Stimulated activated CD4-positive, alpha-beta T cell treated with anti-CD3 and anti-CD28 coated beads, Interleukin-4, amount 100 ng/mL, for 24 hours (primary cell): ENCODE measurements at regions not wholly inside any gene's neighbourhood (a gene's known extent, or its start where the extent isn't known, plus 50 kb on each side); places are given as distances from the start of the nearest gene placed in this dataset.
"Not testable (repeated sequence)": the region's sequence is repeated elsewhere in the genome, so short reads cannot be mapped to it uniquely, and the experiment has no call there.

ENCODE experiments used
- DNase-seq: peaks from one replicate; pipeline ENCODE4 v3.0.0-alpha.2; 2020

DNA sequence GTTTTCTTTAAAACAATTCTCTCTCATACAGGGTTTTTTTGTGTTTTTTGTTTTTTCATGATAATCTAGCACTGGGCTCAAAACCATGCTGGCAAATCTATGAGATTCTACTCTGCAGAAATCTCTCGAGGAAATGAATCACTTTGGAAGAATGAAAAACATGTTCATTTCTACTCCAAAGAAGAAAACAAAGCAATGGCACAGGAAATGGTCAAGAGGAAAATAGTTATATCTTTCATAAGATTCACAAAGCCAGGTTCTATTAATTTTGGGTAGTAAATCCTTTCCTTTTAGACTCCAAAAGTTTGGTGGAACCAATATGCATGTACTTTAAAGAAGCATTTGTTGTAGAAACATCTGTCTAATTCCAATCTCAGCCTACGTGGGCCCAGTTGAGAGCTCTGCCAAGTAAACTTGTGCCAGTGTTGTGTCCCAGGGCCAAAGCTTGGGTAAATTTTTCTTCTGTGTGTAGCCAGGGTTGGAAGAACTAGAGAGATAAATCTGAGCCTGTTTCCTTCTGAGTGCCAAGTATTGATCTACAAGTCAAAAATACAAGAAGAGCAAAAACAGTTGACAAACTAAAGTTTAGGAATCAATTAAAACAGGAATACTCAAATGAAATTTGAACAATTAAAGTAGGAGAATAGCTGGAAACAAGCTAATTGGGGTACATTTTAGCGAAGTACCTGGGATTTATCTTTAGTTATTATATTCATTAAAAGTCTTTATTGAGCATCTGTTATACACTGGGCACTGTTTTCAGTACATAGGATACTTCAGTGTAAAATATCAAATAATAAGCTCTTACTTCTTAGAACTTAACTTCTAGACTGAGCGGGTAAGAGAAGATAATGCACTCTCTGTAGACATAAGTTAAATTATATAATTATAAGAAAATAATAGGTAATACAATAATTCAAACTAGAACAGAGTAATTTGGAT, 657.5 kb upstream of the NECTIN3 start:
- DNase-seq, result no peak

DNA sequence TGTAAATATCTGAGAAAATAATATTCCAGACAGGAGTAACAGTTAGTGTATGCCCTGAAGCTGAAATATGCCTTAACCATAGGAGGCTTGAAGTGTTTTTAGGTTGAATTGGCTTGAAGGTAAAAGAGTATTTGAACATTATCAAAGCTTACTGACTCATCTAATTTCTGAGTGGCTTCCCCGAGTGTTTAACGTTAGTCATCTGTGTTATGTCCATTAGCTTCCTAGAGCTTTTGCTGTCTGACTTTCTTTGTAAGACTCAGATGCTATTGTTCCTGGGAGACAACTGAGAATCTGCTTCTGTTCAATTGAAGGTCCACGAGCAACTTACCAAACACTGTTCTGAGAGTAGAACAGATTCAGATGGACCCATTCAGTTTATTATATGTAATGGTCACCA, 656.8 kb upstream of the NECTIN3 start:
- DNase-seq, result no peak

DNA sequence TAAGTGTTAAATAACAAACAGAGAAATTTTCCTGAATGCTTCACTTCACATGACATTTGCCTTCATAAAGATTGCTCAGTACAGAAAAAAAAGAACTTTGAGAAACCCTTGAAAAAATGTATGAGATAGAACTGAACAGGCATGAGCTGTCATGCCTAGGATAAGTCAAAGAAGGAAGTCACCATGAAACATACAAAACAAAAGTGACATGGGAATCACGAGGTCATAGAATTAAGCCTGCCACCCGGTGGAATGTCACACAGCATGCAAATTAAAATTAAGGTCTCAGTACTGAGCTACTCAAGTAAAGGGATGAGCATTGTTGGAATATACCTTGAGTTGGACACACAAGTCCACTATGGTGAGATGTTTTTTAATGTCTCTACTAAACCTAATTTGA, 652.5 kb upstream of the NECTIN3 start:
- no peak for DNase-seq

DNA sequence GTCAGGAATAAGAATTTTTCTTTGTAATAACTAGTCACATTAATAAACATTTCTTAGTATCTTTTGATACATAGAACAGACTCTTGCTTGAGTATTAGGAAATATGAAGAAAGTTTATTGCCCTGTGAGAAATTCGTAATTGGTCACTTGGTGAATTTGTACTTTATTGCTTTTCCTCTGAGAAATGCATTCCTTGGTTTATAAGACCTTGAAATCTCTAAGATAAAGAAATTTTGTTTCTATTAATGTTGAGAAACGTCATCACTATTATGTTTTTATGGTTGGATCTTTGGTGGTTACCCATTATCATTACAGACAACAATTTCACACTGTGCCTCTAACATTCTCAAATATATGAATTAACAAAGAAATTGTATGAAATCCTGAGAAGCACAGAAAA, 652.0 kb upstream of the NECTIN3 start:
- DNase-seq, result no peak

DNA sequence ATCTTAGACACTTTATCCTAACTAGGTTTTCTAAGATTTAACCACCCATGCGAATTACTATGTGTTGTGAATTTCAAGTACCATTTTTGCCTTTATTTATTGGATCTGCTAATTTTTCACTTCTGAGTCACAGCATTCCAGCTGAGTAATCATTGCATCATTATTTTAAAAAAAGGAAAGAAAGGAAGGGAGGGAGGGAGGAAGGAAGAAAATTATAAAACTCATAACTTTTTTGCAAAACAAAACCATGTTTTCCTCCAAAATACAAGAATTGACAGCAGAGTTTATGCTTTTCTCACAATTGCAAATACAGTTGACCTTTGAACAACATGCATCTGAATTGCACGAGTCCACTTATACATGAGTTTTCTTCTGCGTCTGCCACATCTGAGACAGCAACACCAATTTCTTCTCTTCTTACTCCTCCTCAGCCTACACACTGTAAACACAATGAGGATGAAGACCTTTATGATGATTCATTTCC, 651.4 kb upstream of the NECTIN3 start:
- DNase-seq, result no peak

DNA sequence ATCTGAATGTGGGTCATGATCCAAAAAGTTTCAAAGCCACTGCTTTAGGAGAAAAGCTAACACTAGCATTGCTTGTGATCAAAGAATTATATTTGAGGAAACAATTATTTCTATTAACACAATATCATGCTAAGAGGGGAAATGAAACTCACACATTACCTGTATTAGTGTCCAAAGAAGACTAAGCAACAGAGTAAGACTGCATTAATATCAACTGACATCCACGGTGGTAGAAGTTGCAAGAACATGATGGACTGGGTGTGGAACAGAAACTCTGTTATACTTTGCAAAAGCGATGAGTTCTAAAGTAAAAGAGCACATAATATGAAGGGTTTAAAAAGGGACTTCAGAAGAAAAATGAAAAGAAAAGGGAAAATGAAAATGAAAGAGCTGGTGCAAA, 648.3 kb upstream of the NECTIN3 start:
- no peak for DNase-seq

DNA sequence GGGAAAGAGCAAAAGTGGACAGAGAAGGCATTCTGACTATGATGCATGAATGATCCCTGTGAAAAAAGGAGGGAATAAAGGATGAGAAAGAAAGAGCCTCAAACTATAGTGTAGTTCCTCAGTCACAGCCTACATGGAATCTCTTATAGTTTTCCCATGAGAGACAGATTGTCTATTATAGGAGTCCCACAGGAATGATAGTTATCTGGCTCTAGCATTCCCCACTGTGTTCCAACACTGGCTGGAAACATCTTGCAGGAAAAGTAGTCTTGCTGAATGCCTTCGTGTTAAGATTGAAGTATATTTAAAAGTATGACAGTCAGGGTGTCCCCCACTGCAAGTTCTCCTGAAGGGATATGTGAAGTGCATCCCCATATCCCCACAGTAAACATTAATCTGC, 641.5 kb upstream of the NECTIN3 start:
- no peak for DNase-seq

DNA sequence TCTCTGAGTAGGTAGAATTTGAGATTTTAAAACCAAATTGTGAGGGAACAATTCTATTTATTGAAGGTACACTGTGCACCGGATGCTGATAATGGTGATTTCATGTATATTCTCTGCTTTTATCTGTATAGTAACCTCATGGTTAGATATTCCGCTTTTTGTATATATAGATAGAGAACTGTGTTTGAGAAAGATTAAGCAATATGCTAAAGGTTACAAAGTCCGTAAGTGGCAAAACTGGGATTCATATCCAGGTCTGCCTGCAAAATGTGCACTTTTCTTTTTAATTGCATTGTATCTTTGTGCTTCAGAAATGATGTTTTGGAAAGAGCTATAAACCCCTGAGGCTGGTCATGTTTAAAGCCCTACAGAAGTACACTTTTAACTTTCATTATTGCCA, 635.4 kb upstream of the NECTIN3 start:
- no peak for DNase-seq

DNA sequence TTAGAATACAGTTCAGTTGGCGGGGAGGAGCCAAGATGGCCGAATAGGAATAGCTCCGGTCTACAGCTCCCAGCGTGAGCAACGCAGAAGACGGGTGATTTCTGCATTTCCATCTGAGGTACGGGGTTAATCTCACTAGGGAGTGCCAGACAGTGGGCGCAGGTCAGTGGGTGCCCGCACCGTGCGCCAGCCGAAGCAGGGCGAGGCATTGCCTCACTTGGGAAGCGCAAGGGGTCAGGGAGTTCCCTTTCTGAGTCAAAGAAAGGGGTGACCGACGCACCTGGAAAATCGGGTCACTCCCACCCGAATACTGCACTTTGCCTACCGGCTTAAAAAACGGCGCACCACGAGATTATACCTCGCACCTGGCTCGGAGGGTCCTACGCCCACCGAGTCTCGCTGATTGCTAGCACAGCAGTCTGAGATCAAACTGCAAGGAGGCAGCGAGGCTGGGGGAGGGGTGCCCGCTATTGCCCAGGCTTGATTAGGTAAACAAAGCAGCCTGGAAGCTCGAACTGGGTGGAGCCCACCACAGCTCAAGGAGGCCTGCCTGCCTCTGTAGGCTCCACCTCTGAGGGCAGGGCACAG, 631.5 kb upstream of the NECTIN3 start:
- DNase-seq, result not testable (repeated sequence)

DNA sequence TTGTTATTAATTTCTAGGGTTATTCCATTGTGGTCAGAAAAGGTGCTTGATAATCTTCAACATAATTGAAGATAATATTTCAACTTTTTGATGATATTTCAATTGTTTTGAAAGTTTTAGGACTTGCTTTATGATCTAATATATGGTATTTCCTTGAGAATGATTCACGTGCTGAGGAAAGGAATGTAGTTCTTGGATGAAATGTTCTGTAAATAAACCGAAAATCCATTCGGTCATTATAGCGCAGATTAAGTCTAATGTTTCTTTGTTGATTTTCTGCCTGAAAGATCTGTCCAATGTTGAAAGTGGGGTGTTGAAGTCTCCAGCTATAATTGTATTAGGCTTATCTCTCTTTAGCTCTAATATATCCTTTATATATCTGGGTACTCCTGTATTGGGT, 617.5 kb upstream of the NECTIN3 start:
- no peak for DNase-seq

DNA sequence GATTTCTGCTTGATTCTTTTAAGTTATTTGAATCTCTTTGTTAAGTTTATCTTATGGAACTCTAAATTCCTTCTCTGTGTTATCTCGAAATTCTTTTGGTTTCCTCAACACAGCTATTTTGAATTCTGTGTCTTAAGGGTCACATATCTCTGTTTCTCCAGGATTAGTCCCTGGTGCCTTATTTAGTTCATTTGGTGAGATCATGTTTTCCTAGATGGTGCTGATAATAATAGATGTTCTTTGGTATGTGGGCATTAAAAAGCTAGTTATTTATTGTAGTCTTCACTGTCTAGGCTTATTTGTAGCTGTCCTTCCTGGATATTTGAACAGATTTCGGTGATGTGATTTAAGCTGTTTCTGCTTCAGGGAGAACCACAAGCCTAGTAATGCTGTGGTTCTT, 615.6 kb upstream of the NECTIN3 start:
- no peak for DNase-seq

DNA sequence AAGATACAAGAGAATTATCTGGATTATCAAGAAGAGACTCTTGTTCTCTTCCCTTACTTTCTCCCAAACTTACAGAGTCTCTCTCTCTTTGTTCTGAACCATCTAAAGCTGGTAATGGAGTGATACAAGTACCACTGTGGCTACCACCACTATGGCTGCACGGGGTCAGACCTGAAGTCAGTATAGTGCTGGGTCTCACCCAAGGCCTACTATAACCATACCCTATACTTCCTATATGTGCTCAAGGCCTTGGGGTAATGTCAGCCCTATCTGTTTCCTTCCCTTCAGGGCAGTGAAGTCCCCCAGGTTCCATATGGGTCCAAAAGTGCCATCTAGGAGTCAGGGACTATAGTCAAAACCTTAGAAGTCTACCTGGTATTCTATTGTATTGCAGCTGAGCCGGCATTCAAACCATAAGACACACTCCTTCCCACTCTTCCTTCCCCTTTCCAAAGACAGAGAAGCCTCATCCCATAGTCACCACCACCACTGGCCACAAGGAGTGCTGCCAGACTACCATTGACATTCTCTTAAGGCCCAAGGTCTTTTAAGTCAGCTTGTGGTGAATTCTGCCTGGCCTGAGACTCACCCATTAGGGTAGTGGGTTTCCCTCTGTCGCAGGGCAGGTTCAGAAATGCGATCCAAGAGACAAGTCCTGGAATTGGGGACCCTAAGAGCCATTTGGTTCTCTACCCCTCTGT, 615.0 kb upstream of the NECTIN3 start:
- no peak for DNase-seq

DNA sequence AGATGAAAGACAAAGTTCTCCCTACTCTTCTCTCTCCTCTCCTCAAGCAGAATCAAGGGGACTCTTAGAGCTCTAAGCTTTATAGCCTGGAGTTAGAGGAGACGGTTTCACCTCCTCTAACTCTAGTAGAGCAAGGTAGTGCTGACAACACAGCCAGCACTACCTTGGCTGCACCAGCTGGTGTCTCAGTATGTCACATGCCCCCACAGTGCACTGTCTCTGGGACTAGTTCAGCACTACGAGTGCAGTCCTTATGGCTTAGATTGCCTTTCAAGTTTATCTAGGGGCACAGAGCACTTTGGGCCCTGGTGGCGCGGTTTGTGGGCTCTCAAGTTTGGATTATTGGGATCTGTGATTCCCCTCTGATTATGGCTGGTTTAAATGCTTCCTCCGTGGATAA, 614.1 kb upstream of the NECTIN3 start:
- no peak for DNase-seq

DNA sequence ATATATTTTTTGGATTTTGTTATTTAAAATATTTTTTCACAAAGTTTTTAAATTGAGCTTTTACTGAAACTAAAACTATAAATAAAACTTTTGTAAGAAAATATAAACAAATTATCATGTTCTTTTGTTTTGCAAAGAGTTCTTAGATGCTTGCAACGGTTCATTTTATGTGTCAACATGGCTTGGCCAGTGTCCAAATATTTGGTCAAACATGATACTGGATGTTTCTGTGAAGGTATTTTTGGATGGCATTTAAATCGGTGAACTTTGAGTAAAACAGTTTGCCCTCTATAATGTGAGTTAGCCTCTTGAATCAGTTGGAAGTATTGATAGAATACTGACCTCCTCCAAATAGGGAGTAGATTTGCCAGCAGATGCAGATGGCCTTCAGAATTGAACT, 612.6 kb upstream of the NECTIN3 start:
- DNase-seq, result no peak

DNA sequence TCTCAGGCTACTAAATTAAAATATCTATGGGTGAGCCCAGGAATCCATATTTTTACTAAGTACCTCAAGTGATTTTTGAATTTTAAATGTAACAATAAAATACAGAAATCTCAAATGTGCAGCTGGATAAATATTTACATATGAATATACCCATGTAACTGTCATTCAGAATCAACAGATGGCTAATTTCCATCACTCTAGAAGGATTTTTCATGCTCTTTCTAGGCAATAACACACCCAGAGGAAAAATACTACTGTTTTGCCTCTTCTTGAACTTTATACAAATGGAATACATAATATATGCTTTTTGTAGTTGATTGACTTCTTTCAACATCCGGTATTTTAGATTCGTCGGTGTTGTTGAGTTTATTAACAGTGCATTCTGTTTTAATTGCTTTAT, 601.3 kb upstream of the NECTIN3 start:
- no peak for DNase-seq

DNA sequence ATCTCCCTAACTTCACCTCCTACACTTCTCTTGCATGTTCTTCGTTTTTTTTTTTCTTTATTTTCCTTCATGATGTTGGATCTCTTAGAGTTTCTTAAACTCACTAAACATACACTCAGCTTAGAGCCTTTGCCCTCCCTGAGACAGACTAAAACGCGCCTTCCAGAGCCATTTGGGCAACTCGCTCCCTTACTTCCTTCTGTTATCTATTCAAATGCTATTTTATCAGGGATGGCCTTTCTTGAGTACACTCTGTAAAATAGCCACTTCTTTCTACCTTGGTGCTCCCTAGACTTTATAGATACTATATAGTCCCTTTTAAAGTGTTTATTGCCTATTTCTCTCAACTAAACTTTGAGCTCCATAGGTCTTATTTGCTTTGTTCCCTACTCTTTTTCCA, 598.2 kb upstream of the NECTIN3 start:
- no peak for DNase-seq

DNA sequence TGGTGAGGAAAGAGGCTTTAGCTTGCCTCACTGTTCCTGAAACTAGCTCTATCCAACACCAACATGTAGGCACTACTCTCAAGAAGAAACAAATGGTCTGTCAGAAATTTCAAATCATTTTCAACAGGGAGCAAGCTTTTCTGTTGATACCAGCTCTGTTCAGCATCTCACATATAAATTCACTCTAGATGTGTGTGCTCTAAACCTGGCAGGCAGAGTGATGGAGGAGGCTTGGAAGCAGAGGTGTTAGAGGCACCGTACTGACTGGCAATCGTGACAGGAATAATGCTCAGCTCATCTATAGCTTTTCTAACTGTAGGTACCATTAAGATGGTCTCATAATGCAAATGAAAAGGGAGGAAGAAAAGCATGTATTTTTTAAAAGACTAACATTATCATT, 597.2 kb upstream of the NECTIN3 start:
- no peak for DNase-seq

DNA sequence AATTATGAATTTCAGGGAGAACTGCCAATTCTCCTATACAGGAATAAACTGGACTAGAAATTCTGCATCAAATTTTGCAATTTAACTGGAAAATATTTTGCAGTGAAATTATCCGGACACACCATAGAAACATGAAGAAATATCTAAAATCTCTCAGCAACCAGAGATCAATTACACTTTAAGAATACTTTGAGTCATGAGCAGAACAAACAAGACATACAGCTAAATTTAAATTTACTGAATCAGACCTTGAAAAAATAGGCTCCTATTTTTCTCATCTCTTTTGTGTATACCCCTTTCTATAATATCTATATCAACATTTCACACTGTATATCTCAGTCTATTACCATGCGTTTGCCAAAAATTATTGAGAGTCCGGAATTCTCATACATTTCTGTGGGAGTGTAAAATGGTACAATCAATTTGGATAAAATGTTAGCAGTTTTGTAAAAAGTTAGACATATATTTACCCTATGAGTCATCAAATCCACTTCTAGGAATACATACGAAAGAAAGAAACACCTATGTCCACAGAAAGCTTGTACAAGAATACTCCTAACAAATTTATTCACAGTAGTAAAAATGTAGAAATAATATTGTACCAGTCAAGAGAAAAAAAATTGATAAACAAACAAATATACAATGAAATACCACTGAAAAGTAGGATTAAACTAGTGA, 593.1 kb upstream of the NECTIN3 start:
- no peak for DNase-seq

DNA sequence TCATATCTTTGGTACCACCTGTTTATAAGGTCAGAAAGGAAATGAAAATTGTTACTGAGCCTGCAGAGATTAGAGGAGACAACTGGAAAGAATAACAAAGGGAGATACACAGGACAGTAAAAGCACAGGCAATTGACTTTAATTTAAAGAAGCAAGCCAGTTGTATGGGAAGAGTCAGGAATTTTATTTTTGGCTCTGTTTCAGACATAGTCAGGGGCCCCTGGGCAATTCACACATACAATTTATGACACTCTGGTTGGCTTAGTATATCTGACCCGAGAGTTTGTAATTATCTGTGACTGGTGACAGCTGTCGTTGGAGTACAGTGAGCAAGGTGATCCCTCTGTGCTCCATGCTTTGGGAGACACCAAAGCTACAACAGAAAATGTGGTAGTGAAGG, 591.9 kb upstream of the NECTIN3 start:
- no peak for DNase-seq

DNA sequence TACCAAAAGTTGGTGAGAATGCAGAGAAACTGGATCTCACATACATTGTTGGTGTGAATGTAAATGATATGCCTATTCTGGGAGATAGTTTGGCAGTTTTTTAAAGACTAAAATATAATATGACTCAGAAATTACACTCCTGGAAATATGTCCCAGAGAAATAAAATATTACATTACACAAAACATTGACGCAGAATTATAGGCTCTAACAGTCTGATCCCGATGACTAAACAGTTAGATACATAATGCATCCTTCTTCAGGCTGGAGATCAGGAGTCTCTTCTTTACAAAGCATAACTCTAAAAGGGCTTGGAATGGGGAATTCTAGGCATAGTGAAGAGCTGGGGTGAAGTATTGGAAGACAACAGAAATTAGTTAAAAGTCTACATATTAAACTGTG, 586.2 kb upstream of the NECTIN3 start:
- DNase-seq, result no peak

DNA sequence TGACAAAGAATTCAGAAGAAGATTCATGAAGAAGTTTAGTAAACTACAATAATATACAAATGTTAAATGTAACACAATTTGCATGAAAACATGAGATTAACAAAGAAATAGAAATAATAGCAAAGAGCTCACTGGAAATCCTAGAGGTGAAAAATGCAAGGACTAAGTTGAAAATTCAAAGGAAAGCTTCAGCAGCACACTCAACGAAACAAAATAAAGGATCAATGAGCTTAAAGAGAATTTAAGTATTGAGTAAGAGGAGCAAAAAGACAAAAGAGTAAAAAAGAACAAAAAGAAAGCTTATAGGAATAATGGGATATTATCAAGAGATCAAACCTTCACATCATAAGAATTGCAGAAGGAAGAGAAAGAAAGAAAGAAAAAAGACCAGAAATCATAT, 583.8 kb upstream of the NECTIN3 start:
- DNase-seq, result no peak

DNA sequence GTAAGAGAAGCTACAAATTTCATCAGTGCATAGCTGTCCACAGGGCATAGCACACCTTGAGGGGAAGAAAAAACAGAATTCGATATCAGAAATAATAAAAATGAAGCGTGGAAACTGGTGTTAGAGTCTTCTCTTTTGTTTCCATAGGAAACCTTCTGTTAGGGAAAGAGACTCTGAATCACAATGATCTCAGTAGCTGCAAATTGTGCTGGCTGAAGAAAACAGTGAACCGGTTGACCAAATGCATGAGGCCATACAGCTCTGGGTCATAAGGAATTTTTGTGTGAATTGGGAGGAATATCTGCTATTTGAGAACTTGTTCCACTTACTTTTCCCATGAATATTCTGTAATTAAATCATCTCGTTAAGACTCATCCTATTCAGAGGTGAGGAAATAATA, 580.2 kb upstream of the NECTIN3 start:
- DNase-seq, result no peak

DNA sequence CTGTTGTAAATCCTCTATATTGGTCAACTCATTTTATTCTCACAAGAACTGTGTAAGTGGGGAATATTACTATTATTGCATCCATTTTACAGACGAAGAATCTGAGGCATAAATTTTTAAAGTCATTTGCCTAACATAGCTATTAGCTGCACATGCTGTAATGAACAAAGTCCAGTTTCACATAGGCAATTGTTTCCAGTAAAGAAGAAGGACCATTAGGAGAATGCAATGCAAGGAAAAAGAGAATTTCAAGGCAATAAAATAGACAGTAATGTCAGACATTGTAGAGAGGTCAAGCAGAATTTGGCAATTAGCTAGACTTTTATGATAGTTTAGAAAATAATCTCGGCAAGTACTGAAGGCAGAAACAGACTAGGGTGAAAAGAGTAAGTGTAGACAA, 578.7 kb upstream of the NECTIN3 start:
- DNase-seq, result no peak
